HL-60 (cell line): ENCODE measurements at regions not wholly inside any gene's neighbourhood (a gene's known extent, or its start where the extent isn't known, plus 50 kb on each side); places are given as distances from the start of the nearest gene placed in this dataset.

Source experiments
- DNase-seq, 2 experiments: peaks; one replicate each; pipeline ENCODE4 v3.0.0-alpha.2; 2010 to 2020; ENCODE audit warnings: low read depth in 1 of 2, low spot score in 1 of 2
- H3K27ac ChIP-seq: fragments of 250-450 bp; sonication (Bioruptor Pico); replicated peaks from 2 replicates; pipeline ENCODE4 v1.5.1; 2020; ENCODE audit warnings: mild to moderate bottlenecking, moderate library complexity
- H3K27me3 ChIP-seq: fragments of 250-450 bp; sonication (Bioruptor Pico); 2 replicates; pipeline ENCODE4 v1.5.1; 2021; ENCODE audit warnings: mild to moderate bottlenecking, moderate library complexity; ENCODE audit not compliant: insufficient read depth, poor library complexity, severe bottlenecking
- H3K4me3 ChIP-seq: replicated peaks from 2 replicates; pipeline ENCODE4 v1.5.1; 2011; ENCODE audit warnings: mild to moderate bottlenecking, control low read depth, low read length; ENCODE audit not compliant: insufficient read depth
- GABPA ChIP-seq: IDR thresholded peaks from 2 replicates; pipeline ENCODE4 v1.6.1; 2012; ENCODE audit warnings: low read depth
- POLR2AphosphoS5 ChIP-seq: IDR thresholded peaks from 2 replicates; pipeline ENCODE4 v1.6.1; 2012; ENCODE audit warnings: low read depth
- SPI1 ChIP-seq: IDR thresholded peaks from 2 replicates; pipeline ENCODE4 v1.6.1; 2012; ENCODE audit warnings: low read depth, mild to moderate bottlenecking, borderline replicate concordance
- TF ChIP-seq, protein P1 (sequence below): IDR thresholded peaks from 2 replicates; pipeline ENCODE4 v1.6.1; 2012; ENCODE audit warnings: low read depth; ENCODE audit not compliant: insufficient replicate concordance
- TF ChIP-seq, protein P2 (sequence below): IDR thresholded peaks from one replicate; pipeline ENCODE4 v1.5.1; 2011; ENCODE audit warnings: low read length, control low read depth, inconsistent platforms; ENCODE audit not compliant: insufficient read depth

DNA sequence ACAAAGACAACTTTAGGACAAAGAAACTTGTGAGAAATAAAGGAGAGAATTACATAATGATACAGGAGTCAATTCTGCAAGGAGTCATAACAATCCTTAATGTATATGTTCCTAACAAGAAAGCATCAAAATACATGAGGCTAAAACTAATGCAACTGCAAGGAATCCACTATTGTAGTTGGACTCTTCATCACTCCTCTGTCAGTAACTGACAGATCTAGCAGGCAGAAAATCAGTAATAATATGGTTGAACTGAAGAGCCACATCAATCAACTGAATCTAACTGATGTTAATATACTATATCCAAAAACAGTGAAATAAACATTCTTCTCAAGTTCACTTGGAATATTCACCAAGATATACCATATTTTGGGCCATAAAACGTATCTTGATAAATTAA is 1806.4 kb upstream of the CELF4 start:
- Histone ChIP-seq H3K27ac (no peak overlapping the region), H3K4me3 (no peak overlapping the region), H3K27me3 (no peaks in the 10 kb centered on the region)
- no peak for DNase-seq
- TF ChIP-seq GABPA (no peak), SPI1 (no peak), POLR2AphosphoS5 (no peak)
- TF ChIP-seq, protein P1, sequence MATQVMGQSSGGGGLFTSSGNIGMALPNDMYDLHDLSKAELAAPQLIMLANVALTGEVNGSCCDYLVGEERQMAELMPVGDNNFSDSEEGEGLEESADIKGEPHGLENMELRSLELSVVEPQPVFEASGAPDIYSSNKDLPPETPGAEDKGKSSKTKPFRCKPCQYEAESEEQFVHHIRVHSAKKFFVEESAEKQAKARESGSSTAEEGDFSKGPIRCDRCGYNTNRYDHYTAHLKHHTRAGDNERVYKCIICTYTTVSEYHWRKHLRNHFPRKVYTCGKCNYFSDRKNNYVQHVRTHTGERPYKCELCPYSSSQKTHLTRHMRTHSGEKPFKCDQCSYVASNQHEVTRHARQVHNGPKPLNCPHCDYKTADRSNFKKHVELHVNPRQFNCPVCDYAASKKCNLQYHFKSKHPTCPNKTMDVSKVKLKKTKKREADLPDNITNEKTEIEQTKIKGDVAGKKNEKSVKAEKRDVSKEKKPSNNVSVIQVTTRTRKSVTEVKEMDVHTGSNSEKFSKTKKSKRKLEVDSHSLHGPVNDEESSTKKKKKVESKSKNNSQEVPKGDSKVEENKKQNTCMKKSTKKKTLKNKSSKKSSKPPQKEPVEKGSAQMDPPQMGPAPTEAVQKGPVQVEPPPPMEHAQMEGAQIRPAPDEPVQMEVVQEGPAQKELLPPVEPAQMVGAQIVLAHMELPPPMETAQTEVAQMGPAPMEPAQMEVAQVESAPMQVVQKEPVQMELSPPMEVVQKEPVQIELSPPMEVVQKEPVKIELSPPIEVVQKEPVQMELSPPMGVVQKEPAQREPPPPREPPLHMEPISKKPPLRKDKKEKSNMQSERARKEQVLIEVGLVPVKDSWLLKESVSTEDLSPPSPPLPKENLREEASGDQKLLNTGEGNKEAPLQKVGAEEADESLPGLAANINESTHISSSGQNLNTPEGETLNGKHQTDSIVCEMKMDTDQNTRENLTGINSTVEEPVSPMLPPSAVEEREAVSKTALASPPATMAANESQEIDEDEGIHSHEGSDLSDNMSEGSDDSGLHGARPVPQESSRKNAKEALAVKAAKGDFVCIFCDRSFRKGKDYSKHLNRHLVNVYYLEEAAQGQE, result no peak
- TF ChIP-seq, protein P2, sequence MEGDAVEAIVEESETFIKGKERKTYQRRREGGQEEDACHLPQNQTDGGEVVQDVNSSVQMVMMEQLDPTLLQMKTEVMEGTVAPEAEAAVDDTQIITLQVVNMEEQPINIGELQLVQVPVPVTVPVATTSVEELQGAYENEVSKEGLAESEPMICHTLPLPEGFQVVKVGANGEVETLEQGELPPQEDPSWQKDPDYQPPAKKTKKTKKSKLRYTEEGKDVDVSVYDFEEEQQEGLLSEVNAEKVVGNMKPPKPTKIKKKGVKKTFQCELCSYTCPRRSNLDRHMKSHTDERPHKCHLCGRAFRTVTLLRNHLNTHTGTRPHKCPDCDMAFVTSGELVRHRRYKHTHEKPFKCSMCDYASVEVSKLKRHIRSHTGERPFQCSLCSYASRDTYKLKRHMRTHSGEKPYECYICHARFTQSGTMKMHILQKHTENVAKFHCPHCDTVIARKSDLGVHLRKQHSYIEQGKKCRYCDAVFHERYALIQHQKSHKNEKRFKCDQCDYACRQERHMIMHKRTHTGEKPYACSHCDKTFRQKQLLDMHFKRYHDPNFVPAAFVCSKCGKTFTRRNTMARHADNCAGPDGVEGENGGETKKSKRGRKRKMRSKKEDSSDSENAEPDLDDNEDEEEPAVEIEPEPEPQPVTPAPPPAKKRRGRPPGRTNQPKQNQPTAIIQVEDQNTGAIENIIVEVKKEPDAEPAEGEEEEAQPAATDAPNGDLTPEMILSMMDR, result no peak

DNA sequence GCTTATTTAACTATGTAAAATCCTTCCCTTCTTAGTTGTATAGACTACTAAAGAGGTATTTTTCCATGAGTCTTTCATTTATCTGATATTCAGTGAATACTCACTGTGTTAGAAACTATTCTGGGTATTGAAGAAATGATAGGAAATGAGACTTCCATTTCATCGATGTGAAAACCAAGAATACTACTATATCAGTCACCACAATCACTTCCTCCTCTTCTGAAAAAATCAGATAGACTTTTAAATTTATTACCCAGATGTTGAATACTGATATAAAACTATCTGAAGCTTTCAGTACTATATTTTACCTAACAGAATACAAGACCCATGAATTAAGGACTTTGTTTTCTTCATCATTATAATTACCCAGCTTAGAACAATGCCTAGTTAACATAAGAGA is 1801.1 kb upstream of the CELF4 start:
- DNase-seq, result no peak
- no peak overlapping the region for H3K4me3 ChIP-seq
- H3K27me3 ChIP-seq, result no peaks in the 10 kb centered on the region
- no peak overlapping the region for H3K27ac ChIP-seq
- TF ChIP-seq, protein P2, result no peak
- TF ChIP-seq, protein P1, result no peak
- TF ChIP-seq SPI1, result no peak
- no peak for TF ChIP-seq POLR2AphosphoS5
- TF ChIP-seq GABPA, result no peak

DNA sequence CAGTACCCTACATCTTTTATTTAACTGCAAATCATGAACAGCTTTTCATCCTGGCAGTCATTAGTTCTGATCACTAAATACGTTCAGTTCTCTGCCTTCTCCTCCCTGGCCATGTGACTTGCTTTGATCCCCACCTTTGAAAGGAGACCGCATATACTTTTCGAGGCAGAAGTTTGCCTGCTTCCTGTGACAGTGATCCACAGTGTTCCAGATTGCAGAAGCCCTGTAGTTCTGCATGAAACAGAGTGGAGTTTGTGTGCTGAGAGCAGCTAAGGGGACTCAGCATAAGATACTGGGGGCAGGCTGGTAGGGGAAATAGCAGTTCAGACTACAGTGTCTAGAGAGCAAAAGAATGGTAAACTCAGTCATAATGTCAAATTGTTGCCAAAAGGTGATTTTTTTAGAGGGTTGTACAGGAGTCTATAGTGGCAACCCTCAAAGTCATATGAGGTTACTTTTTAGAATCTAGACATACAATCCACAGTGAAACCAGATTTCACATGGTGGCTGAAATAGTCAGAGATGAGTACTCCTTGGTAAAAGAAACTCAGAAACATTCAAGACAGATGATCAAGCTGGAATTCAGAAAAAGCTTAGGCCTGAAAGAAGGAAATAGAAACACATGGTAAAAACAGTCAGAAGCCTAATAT is 1800.4 kb upstream of the CELF4 start:
- TF ChIP-seq GABPA, result no peak
- TF ChIP-seq, protein P1, result no peak
- TF ChIP-seq SPI1, result no peak
- TF ChIP-seq, protein P2, result no peak
- no peak for TF ChIP-seq POLR2AphosphoS5
- no peak for DNase-seq
- Histone ChIP-seq H3K27me3 (no peaks in the 10 kb centered on the region), H3K27ac (no peak overlapping the region), H3K4me3 (no peak overlapping the region)
